ENCODE measurements at regions not wholly inside any gene's neighbourhood (a gene's known extent, or its start where the extent isn't known, plus 50 kb on each side); places are given as distances from the start of the nearest gene placed in this dataset.

DNA sequence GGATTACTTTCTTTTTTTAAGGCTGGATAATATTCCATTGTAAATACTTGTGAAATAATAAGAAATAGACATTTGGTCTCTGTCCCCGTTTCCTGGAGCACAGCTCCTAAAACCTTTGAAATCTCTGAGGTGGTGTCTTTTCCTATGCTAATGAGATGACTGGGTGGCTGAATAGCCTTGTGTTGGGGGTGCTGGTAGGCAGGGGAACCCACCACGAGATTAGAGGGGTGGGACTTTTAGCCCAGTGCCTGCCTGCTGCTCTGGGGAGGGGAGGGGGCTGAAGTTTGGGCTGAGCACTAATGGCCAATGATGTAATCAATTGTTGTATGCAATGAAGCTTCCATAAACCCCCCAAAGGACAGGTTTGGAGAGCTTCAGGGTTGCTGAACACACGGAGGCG, 175.7 kb downstream of the FGF9 start (continued):
- TF ChIP-seq, protein P1, sequence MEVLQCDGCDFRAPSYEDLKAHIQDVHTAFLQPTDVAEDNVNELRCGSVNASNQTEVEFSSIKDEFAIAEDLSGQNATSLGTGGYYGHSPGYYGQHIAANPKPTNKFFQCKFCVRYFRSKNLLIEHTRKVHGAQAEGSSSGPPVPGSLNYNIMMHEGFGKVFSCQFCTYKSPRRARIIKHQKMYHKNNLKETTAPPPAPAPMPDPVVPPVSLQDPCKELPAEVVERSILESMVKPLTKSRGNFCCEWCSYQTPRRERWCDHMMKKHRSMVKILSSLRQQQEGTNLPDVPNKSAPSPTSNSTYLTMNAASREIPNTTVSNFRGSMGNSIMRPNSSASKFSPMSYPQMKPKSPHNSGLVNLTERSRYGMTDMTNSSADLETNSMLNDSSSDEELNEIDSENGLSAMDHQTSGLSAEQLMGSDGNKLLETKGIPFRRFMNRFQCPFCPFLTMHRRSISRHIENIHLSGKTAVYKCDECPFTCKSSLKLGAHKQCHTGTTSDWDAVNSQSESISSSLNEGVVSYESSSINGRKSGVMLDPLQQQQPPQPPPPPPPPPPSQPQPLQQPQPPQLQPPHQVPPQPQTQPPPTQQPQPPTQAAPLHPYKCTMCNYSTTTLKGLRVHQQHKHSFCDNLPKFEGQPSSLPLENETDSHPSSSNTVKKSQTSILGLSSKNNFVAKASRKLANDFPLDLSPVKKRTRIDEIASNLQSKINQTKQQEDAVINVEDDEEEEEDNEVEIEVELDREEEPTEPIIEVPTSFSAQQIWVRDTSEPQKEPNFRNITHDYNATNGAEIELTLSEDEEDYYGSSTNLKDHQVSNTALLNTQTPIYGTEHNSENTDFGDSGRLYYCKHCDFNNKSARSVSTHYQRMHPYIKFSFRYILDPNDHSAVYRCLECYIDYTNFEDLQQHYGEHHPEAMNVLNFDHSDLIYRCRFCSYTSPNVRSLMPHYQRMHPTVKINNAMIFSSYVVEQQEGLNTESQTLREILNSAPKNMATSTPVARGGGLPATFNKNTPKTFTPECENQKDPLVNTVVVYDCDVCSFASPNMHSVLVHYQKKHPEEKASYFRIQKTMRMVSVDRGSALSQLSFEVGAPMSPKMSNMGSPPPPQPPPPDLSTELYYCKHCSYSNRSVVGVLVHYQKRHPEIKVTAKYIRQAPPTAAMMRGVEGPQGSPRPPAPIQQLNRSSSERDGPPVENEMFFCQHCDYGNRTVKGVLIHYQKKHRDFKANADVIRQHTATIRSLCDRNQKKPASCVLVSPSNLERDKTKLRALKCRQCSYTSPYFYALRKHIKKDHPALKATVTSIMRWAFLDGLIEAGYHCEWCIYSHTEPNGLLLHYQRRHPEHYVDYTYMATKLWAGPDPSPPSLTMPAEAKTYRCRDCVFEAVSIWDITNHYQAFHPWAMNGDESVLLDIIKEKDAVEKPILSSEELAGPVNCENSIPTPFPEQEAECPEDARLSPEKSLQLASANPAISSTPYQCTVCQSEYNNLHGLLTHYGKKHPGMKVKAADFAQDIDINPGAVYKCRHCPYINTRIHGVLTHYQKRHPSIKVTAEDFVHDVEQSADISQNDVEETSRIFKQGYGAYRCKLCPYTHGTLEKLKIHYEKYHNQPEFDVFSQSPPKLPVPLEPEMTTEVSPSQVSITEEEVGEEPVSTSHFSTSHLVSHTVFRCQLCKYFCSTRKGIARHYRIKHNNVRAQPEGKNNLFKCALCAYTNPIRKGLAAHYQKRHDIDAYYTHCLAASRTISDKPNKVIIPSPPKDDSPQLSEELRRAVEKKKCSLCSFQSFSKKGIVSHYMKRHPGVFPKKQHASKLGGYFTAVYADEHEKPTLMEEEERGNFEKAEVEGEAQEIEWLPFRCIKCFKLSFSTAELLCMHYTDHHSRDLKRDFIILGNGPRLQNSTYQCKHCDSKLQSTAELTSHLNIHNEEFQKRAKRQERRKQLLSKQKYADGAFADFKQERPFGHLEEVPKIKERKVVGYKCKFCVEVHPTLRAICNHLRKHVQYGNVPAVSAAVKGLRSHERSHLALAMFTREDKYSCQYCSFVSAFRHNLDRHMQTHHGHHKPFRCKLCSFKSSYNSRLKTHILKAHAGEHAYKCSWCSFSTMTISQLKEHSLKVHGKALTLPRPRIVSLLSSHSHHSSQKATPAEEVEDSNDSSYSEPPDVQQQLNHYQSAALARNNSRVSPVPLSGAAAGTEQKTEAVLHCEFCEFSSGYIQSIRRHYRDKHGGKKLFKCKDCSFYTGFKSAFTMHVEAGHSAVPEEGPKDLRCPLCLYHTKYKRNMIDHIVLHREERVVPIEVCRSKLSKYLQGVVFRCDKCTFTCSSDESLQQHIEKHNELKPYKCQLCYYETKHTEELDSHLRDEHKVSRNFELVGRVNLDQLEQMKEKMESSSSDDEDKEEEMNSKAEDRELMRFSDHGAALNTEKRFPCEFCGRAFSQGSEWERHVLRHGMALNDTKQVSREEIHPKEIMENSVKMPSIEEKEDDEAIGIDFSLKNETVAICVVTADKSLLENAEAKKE (CRISPR knock-in tag; IDR thresholded peaks at IDR 0.05): no peak
- TF ChIP-seq EZH2phosphoT487 (IDR thresholded peaks at IDR 0.05; ENCODE audit: unreplicated experiment) (no peak), STAT1 (IDR thresholded peaks at IDR 0.05; ENCODE audit: unreplicated experiment) (no peak), POLR2AphosphoS5 (IDR thresholded peaks at IDR 0.05; ENCODE audit: low read depth) (no peak)

DNA sequence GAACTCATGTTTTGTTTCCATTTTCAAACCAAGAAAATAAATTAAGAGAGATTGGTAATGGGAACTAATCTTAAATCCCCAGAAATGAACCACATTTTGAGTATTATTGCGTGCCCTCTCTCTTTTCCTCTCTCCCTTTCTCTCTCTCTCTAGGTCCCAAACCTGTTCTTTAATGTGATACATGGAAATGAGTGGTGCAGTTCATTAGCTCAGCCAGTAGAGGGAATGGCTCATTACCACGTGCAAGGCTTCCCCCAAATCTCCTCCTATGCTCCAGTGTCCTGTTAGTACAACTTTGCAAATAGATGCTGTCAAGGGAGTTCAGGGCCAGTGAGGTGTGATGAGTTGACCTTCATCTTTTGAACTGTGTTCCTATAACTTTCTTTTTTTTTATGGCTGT, 178.4 kb downstream of the FGF9 start:
- H3K27me3 Mint-ChIP-seq (ENCODE audit: insufficient read depth, low read depth, poor library complexity): no peaks in the 10 kb centered on the region
- TF ChIP-seq, protein P2, sequence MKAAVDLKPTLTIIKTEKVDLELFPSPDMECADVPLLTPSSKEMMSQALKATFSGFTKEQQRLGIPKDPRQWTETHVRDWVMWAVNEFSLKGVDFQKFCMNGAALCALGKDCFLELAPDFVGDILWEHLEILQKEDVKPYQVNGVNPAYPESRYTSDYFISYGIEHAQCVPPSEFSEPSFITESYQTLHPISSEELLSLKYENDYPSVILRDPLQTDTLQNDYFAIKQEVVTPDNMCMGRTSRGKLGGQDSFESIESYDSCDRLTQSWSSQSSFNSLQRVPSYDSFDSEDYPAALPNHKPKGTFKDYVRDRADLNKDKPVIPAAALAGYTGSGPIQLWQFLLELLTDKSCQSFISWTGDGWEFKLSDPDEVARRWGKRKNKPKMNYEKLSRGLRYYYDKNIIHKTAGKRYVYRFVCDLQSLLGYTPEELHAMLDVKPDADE (IDR thresholded peaks at IDR 0.05): no peak
- TF ChIP-seq, protein P3, sequence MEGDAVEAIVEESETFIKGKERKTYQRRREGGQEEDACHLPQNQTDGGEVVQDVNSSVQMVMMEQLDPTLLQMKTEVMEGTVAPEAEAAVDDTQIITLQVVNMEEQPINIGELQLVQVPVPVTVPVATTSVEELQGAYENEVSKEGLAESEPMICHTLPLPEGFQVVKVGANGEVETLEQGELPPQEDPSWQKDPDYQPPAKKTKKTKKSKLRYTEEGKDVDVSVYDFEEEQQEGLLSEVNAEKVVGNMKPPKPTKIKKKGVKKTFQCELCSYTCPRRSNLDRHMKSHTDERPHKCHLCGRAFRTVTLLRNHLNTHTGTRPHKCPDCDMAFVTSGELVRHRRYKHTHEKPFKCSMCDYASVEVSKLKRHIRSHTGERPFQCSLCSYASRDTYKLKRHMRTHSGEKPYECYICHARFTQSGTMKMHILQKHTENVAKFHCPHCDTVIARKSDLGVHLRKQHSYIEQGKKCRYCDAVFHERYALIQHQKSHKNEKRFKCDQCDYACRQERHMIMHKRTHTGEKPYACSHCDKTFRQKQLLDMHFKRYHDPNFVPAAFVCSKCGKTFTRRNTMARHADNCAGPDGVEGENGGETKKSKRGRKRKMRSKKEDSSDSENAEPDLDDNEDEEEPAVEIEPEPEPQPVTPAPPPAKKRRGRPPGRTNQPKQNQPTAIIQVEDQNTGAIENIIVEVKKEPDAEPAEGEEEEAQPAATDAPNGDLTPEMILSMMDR (conservative IDR thresholded peaks at IDR 0.05; ENCODE audit: low read depth in 2 of 2): peak; percentile 60 to 66
- H3K36me3 Mint-ChIP-seq (ENCODE audit: low read depth): peaks cover 5% of the 10 kb centered on the region; the same call in 2 of the 3 replicates
- Histone ChIP-seq H3K9me2 (ENCODE audit: insufficient read depth) (no peaks in the 10 kb centered on the region), H4K20me1 (replicated peaks; ENCODE audit: insufficient read depth) (no peaks in the 10 kb centered on the region), H3K79me2 (replicated peaks; ENCODE audit: insufficient read depth) (no peaks in the 10 kb centered on the region), H3K4me2 (no peak overlapping the region), H3K36me3 (ENCODE audit: insufficient read depth) (no peaks in the 10 kb centered on the region), H3K27ac (ENCODE audit: low read depth) (no peak overlapping the region), H3F3A (replicated peaks; ENCODE audit: low read depth) (no peaks in the 10 kb centered on the region), H3K27me3 (ENCODE audit: insufficient read depth) (no peaks in the 10 kb centered on the region), H3K4me3 (no peak overlapping the region), H2AFZ (no peak overlapping the region), H3K4me1 (ENCODE audit: insufficient read depth) (peaks cover 11% of the 10 kb centered on the region; the same call in 1 of the 2 replicates)
- no peak overlapping the region for H3K27ac Mint-ChIP-seq
- H3K9me3 Mint-ChIP-seq: peaks cover 4% of the 10 kb centered on the region; the same call in 1 of the 3 replicates
- no peak overlapping the region for H3K4me3 Mint-ChIP-seq
- DNase-seq (ENCODE audit: low spot score): peak; percentile 79
- peaks cover 13% of the 10 kb centered on the region for H3K4me1 Mint-ChIP-seq
- ATAC-seq: peak; percentile 87

All from GM23338 (cell line).